Neural cell (in vitro differentiated cells): ENCODE measurements at regions not wholly inside any gene's neighbourhood (a gene's known extent, or its start where the extent isn't known, plus 50 kb on each side); places are given as distances from the start of the nearest gene placed in this dataset.

Source experiments
- H2AFZ ChIP-seq: fragments of 200-600, 300-800 bp; sonication (generic), shearing (Covaris generic); 2 replicates; pipeline ENCODE4 v1.6.0; 2014; ENCODE audit warnings: low read depth, mild to moderate bottlenecking, antibody characterized with exemption, low read length, moderate library complexity
- H3F3A ChIP-seq: fragments of 200-600 bp; shearing (Covaris generic); 2 replicates; pipeline ENCODE4 v1.6.1; 2016; ENCODE audit warnings: mild to moderate bottlenecking, moderate library complexity, mixed read lengths, antibody characterized with exemption, low read length; ENCODE audit not compliant: insufficient read depth, poor library complexity, severe bottlenecking
- H3K27ac ChIP-seq: fragments of 200-600, 300-800 bp; sonication (generic), shearing (Covaris generic); 2 replicates; pipeline ENCODE4 v1.5.1; 2014; ENCODE audit warnings: mild to moderate bottlenecking, low read length, moderate library complexity
- H3K27me3 ChIP-seq: fragments of 300-800, 200-600 bp; sonication (generic), shearing (Covaris generic); 2 replicates; pipeline ENCODE4 v1.6.0; 2014; ENCODE audit warnings: mild to moderate bottlenecking, low read depth, low read length, moderate library complexity; ENCODE audit not compliant: insufficient read depth
- H3K36me3 ChIP-seq: fragments of 300-800, 200-600 bp; sonication (generic), shearing (Covaris generic); 2 replicates; pipeline ENCODE4 v1.5.1; 2014; ENCODE audit warnings: mild to moderate bottlenecking, antibody characterized with exemption, low read length, moderate library complexity; ENCODE audit not compliant: insufficient read depth
- H3K4me2 ChIP-seq: fragments of 300-800, 200-600 bp; sonication (generic), shearing (Covaris generic); 2 replicates; pipeline ENCODE4 v1.6.0; 2014; ENCODE audit warnings: mild to moderate bottlenecking, low read length
- H3K4me3 ChIP-seq: fragments of 300-800, 200-600 bp; sonication (generic), shearing (Covaris generic); 2 replicates; pipeline ENCODE4 v1.5.1; 2014; ENCODE audit warnings: mild to moderate bottlenecking, low read length, moderate library complexity
- H3K79me2 ChIP-seq: fragments of 200-600 bp; shearing (Covaris generic); replicated peaks from 2 replicates; pipeline ENCODE4 v1.6.0; 2014; ENCODE audit warnings: mild to moderate bottlenecking, low read length, moderate library complexity; ENCODE audit not compliant: insufficient read depth
- H3K9ac ChIP-seq: fragments of 300-800, 200-600 bp; sonication (generic), shearing (Covaris generic); 2 replicates; pipeline ENCODE4 v1.6.1; 2016; ENCODE audit warnings: mild to moderate bottlenecking, low read length, mixed read lengths
- H3K9me2 ChIP-seq: fragments of 200-600 bp; shearing (Covaris generic); 2 replicates; pipeline ENCODE4 v1.6.1; 2016; ENCODE audit warnings: mild to moderate bottlenecking, low read length, mixed read lengths; ENCODE audit not compliant: insufficient read depth
- H3K9me3 ChIP-seq: fragments of 200-600, 300-800 bp; sonication (generic), shearing (Covaris generic); 2 replicates; pipeline ENCODE4 v1.6.1; 2016; ENCODE audit warnings: mild to moderate bottlenecking, mixed run types, low read length, moderate library complexity, mixed read lengths
- H4K20me1 ChIP-seq: fragments of 200-600 bp; shearing (Covaris generic); 2 replicates; pipeline ENCODE4 v1.6.1; 2016; ENCODE audit warnings: mild to moderate bottlenecking, mixed run types; ENCODE audit not compliant: insufficient read depth
- CTCF ChIP-seq: fragments of 450-650 bp; IDR thresholded peaks from 2 replicates; pipeline ENCODE4 v1.5.1; 2014; ENCODE audit warnings: antibody characterized with exemption, mild to moderate bottlenecking, moderate library complexity; ENCODE audit not compliant: poor library complexity, severe bottlenecking
- EP300 ChIP-seq: fragments of 450-650 bp; conservative IDR thresholded peaks from 2 replicates; pipeline ENCODE4 v1.6.1; 2014; ENCODE audit warnings: antibody characterized with exemption, mild to moderate bottlenecking, moderate library complexity; ENCODE audit not compliant: poor library complexity, severe bottlenecking
- EZH2 ChIP-seq: fragments of 200-600, 300-800 bp; shearing (Covaris generic), sonication (generic); IDR thresholded peaks from 2 replicates; pipeline ENCODE4 v1.6.1; 2014; ENCODE audit warnings: antibody characterized with exemption, low read length, borderline replicate concordance, mild to moderate bottlenecking; ENCODE audit not compliant: insufficient read depth, poor library complexity, severe bottlenecking
- MXI1 ChIP-seq: fragments of 450-650 bp; conservative IDR thresholded peaks from 2 replicates; pipeline ENCODE4 v1.6.1; 2014; ENCODE audit warnings: antibody characterized with exemption, mild to moderate bottlenecking; ENCODE audit not compliant: poor library complexity, severe bottlenecking
- POLR2AphosphoS5 ChIP-seq: IDR thresholded peaks from 2 replicates; pipeline ENCODE4 v1.6.1; 2012
- RAD21 ChIP-seq: fragments of 450-650 bp; conservative IDR thresholded peaks from 2 replicates; pipeline ENCODE4 v1.6.1; 2014; ENCODE audit warnings: antibody characterized with exemption, mild to moderate bottlenecking, moderate library complexity
- SMC3 ChIP-seq: fragments of 450-650 bp; conservative IDR thresholded peaks from 2 replicates; pipeline ENCODE4 v1.6.1; 2014; ENCODE audit warnings: antibody characterized with exemption, mild to moderate bottlenecking, moderate library complexity; ENCODE audit not compliant: poor library complexity
- TAF1 ChIP-seq: IDR thresholded peaks from 2 replicates; pipeline ENCODE4 v1.6.1; 2012; ENCODE audit warnings: low read depth
- TF ChIP-seq, protein P1 (sequence below): IDR thresholded peaks from 2 replicates; pipeline ENCODE4 v1.6.1; 2012; ENCODE audit warnings: borderline replicate concordance

GRCh38 chr11:107265591-107266121 is 192.0 kb downstream of the CWF19L2 start:
- Histone ChIP-seq H4K20me1 (no peaks in the 10 kb centered on the region), H3K27me3 (no peaks in the 10 kb centered on the region), H3K9me2 (no peaks in the 10 kb centered on the region), H3K27ac (no peak overlapping the region), H3F3A (no peaks in the 10 kb centered on the region), H2AFZ (no peak overlapping the region), H3K9ac (no peak overlapping the region), H3K4me2 (no peak overlapping the region), H3K79me2 (no peaks in the 10 kb centered on the region), H3K36me3 (no peaks in the 10 kb centered on the region), H3K9me3 (no peaks in the 10 kb centered on the region), H3K4me3 (no peak overlapping the region)
- TF ChIP-seq RAD21 (no peak), POLR2AphosphoS5 (no peak), SMC3 (no peak), EZH2 (no peak), MXI1 (no peak), TAF1 (no peak), EP300 (no peak), CTCF (no peak)
- TF ChIP-seq, protein P1, sequence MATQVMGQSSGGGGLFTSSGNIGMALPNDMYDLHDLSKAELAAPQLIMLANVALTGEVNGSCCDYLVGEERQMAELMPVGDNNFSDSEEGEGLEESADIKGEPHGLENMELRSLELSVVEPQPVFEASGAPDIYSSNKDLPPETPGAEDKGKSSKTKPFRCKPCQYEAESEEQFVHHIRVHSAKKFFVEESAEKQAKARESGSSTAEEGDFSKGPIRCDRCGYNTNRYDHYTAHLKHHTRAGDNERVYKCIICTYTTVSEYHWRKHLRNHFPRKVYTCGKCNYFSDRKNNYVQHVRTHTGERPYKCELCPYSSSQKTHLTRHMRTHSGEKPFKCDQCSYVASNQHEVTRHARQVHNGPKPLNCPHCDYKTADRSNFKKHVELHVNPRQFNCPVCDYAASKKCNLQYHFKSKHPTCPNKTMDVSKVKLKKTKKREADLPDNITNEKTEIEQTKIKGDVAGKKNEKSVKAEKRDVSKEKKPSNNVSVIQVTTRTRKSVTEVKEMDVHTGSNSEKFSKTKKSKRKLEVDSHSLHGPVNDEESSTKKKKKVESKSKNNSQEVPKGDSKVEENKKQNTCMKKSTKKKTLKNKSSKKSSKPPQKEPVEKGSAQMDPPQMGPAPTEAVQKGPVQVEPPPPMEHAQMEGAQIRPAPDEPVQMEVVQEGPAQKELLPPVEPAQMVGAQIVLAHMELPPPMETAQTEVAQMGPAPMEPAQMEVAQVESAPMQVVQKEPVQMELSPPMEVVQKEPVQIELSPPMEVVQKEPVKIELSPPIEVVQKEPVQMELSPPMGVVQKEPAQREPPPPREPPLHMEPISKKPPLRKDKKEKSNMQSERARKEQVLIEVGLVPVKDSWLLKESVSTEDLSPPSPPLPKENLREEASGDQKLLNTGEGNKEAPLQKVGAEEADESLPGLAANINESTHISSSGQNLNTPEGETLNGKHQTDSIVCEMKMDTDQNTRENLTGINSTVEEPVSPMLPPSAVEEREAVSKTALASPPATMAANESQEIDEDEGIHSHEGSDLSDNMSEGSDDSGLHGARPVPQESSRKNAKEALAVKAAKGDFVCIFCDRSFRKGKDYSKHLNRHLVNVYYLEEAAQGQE = no peak

- Histone ChIP-seq H3F3A (no peaks in the 10 kb centered on the region), H3K27ac (no peak overlapping the region), H3K4me2 (no peak overlapping the region), H3K79me2 (no peaks in the 10 kb centered on the region), H3K36me3 (no peaks in the 10 kb centered on the region), H3K9ac (no peak overlapping the region), H3K9me2 (no peaks in the 10 kb centered on the region), H2AFZ (no peak overlapping the region), H4K20me1 (no peaks in the 10 kb centered on the region), H3K4me3 (no peak overlapping the region), H3K9me3 (no peaks in the 10 kb centered on the region), H3K27me3 (no peaks in the 10 kb centered on the region)
- TF ChIP-seq, protein P1 = no peak
- TF ChIP-seq EZH2 = no peak
Measured at GRCh38 chr11:107263844-107264563, 193.6 kb downstream of the CWF19L2 start.
